ENCODE measurements at regions not wholly inside any gene's neighbourhood (a gene's known extent, or its start where the extent isn't known, plus 50 kb on each side); places are given as distances from the start of the nearest gene placed in this dataset.

DNA sequence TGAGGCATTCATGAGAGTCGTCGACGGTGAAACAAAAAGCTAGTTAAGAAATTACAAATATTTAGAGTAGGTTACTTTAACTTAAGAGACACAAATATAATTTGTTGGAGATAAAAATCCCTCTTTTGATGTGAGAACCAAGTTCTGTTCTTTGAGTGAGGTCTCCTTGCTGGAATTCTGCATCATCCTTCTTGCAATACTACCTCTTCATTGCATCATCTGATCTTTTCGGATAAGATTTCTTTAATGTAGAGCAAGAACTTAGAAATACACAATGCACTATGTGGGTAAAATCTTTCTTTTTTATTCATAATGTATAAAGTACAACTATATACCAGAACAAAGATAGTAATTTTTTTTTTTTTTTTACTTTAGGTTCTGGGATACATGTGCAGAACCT lies 118.4 kb downstream of the ARL4C start:
- no peak for FAIRE-seq
- Histone ChIP-seq H3K79me2 (ENCODE audit: control insufficient read depth, insufficient read depth, low read length) (no peaks in the 10 kb centered on the region), H3K36me3 (ENCODE audit: control insufficient read depth in 2 of 2, extremely low read depth in 1 of 2, insufficient read depth in 2 of 2, low read length in 2 of 2) (no peaks in the 10 kb centered on the region), H3K27ac (ENCODE audit: control insufficient read depth, insufficient read depth, low read length) (no peak overlapping the region), H3K9me1 (ENCODE audit: control insufficient read depth, extremely low read depth, insufficient read depth, low read length) (no peaks in the 10 kb centered on the region), H3K27me3 (ENCODE audit: control insufficient read depth, extremely low read depth, insufficient read depth, low read length) (no peaks in the 10 kb centered on the region), H3K4me1 (ENCODE audit: control insufficient read depth, extremely low read depth, insufficient read depth, low read length) (peaks cover 23% of the 10 kb centered on the region), H3K4me3 (ENCODE audit: control insufficient read depth in 2 of 3, extremely low read depth in 1 of 3, insufficient read depth in 2 of 3, low read depth in 1 of 3, low read length in 3 of 3) (no peak overlapping the region), H2AFZ (ENCODE audit: control insufficient read depth, low read length) (no peak overlapping the region), H3K9me3 (ENCODE audit: control insufficient read depth, low read depth, low read length) (no peaks in the 10 kb centered on the region), H3K9ac (ENCODE audit: control insufficient read depth, extremely low read depth, insufficient read depth, low read length) (no peak overlapping the region), H3K4me2 (ENCODE audit: control insufficient read depth, extremely low read depth, insufficient read depth, low read depth, low read length) (no peak overlapping the region), H4K20me1 (ENCODE audit: control insufficient read depth, extremely low read depth, insufficient read depth, low read length) (no peaks in the 10 kb centered on the region)
- DNase-seq (ENCODE audit: low read depth, low spot score), result no peak
- TF ChIP-seq, protein P1, sequence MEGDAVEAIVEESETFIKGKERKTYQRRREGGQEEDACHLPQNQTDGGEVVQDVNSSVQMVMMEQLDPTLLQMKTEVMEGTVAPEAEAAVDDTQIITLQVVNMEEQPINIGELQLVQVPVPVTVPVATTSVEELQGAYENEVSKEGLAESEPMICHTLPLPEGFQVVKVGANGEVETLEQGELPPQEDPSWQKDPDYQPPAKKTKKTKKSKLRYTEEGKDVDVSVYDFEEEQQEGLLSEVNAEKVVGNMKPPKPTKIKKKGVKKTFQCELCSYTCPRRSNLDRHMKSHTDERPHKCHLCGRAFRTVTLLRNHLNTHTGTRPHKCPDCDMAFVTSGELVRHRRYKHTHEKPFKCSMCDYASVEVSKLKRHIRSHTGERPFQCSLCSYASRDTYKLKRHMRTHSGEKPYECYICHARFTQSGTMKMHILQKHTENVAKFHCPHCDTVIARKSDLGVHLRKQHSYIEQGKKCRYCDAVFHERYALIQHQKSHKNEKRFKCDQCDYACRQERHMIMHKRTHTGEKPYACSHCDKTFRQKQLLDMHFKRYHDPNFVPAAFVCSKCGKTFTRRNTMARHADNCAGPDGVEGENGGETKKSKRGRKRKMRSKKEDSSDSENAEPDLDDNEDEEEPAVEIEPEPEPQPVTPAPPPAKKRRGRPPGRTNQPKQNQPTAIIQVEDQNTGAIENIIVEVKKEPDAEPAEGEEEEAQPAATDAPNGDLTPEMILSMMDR (optimal IDR thresholded peaks at IDR 0.05 in 1 of 3, IDR thresholded peaks at IDR 0.05 in 1 of 3, conservative IDR thresholded peaks at IDR 0.05 in 1 of 3; ENCODE audit: extremely low read depth in 1 of 3, insufficient read depth in 2 of 3, low read length in 3 of 3), result no peak
- no peak for TF ChIP-seq EZH2 (IDR thresholded peaks at IDR 0.05; ENCODE audit: low read length)
- dilution Hi-C loops (cut with MboI; ENCODE audit: extremely low pct_ligation_motif_present, low sequenced_read_pairs), result no loop called here

DNA sequence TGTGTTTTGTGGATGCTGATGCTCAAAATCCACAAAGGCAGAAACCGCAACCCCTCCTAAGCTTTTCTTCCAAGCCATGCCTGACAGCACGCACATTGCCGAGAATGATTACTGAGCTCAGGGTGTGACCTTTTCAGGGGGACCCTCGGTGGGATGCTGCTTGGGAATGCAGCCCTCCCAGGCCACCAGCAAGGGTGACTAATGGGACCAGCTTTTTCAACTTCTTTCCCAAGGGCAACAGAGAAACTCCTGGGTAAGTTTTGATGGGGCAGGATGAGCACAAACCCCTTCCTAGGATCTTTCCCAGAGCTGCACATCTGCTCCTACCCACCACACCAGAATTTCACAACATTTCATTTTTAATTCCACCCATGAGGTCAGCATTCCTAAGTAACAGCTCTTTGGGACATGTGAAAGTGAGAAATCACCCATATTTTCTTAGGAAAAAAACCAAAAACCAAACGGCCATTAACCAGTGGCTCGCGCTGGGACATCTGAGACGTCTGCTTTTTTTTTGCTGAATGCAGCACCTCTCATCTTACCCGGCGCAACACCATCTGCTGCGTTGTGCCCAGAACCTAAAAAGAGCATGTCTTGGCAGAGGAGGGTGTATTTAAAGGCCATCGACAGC lies 119.0 kb downstream of the ARL4C start:
- H3K36me3 ChIP-seq (ENCODE audit: control insufficient read depth in 2 of 2, extremely low read depth in 1 of 2, insufficient read depth in 2 of 2, low read length in 2 of 2), result no peaks in the 10 kb centered on the region
- H3K4me1 ChIP-seq (ENCODE audit: control insufficient read depth, extremely low read depth, insufficient read depth, low read length), result peaks cover 29% of the 10 kb centered on the region
- TF ChIP-seq, protein P1 (optimal IDR thresholded peaks at IDR 0.05 in 1 of 3, IDR thresholded peaks at IDR 0.05 in 1 of 3, conservative IDR thresholded peaks at IDR 0.05 in 1 of 3; ENCODE audit: extremely low read depth in 1 of 3, insufficient read depth in 2 of 3, low read length in 3 of 3), result no peak
- no peak for TF ChIP-seq EZH2 (IDR thresholded peaks at IDR 0.05; ENCODE audit: low read length)
- no peak for FAIRE-seq
- H3K27me3 ChIP-seq (ENCODE audit: control insufficient read depth, extremely low read depth, insufficient read depth, low read length), result no peaks in the 10 kb centered on the region
- no peak overlapping the region for H3K4me3 ChIP-seq (ENCODE audit: control insufficient read depth in 2 of 3, extremely low read depth in 1 of 3, insufficient read depth in 2 of 3, low read depth in 1 of 3, low read length in 3 of 3)
- H4K20me1 ChIP-seq (ENCODE audit: control insufficient read depth, extremely low read depth, insufficient read depth, low read length), result no peaks in the 10 kb centered on the region
- H3K9ac ChIP-seq (ENCODE audit: control insufficient read depth, extremely low read depth, insufficient read depth, low read length), result no peak overlapping the region
- no peaks in the 10 kb centered on the region for H3K9me3 ChIP-seq (ENCODE audit: control insufficient read depth, low read depth, low read length)
- no peaks in the 10 kb centered on the region for H3K79me2 ChIP-seq (ENCODE audit: control insufficient read depth, insufficient read depth, low read length)
- DNase-seq (ENCODE audit: low read depth, low spot score), result no peak
- no peak overlapping the region for H3K27ac ChIP-seq (ENCODE audit: control insufficient read depth, insufficient read depth, low read length)
- no peaks in the 10 kb centered on the region for H3K9me1 ChIP-seq (ENCODE audit: control insufficient read depth, extremely low read depth, insufficient read depth, low read length)
- dilution Hi-C loops (cut with MboI; ENCODE audit: extremely low pct_ligation_motif_present, low sequenced_read_pairs), result no loop called here
- H2AFZ ChIP-seq (ENCODE audit: control insufficient read depth, low read length), result no peak overlapping the region
- no peak overlapping the region for H3K4me2 ChIP-seq (ENCODE audit: control insufficient read depth, extremely low read depth, insufficient read depth, low read depth, low read length)

All from keratinocyte (primary cell).